Testis (tissue), 2 donors: ENCODE measurements at regions not wholly inside any gene's neighbourhood (a gene's known extent, or its start where the extent isn't known, plus 50 kb on each side); places are given as distances from the start of the nearest gene placed in this dataset.
"Not testable (repeated sequence)": the region's sequence is repeated elsewhere in the genome, so short reads cannot be mapped to it uniquely, and the experiment has no call there.

Experiments used
- CTCF ChIP-seq, 3 experiments: fragments of 450-650 bp in 2 of 3; fragments of 200-600 bp in 1 of 3; sonication (generic) in 1 of 3; IDR thresholded peaks; one replicate each; pipeline ENCODE4 v1.5.1; 2016 to 2019; ENCODE audit warnings: antibody characterized with exemption in 3 of 3, mild to moderate bottlenecking in 2 of 3, moderate library complexity in 1 of 3
- POLR2A ChIP-seq: fragments of 450-650 bp; IDR thresholded peaks from one replicate; pipeline ENCODE4 v1.6.1; 2017; ENCODE audit warnings: antibody characterized with exemption, mild to moderate bottlenecking, moderate library complexity

- not testable (repeated sequence) for TF ChIP-seq CTCF (IDR thresholded peaks at IDR 0.05); POLR2A
These were observed 771.6 kb upstream of the TPTE start for GRCh38 chr21:9749741-9750230.
